ENCODE measurements at regions not wholly inside any gene's neighbourhood (a gene's known extent, or its start where the extent isn't known, plus 50 kb on each side); places are given as distances from the start of the nearest gene placed in this dataset.

- Histone ChIP-seq H3K4me1 (no peaks in the 10 kb centered on the region), H3K4me3 (no peak overlapping the region), H3K27ac (no peak overlapping the region), H3K9me3 (no peaks in the 10 kb centered on the region), H3K27me3 (no peaks in the 10 kb centered on the region), H3K36me3 (no peaks in the 10 kb centered on the region)
- no peak for DNase-seq
- TF ChIP-seq POLR2A (IDR thresholded peaks at IDR 0.05): no peak
- ATAC-seq: no peak
- WGBS (ENCODE audit: insufficient coverage, low coverage, low lambda C conversion rate, missing lambda C conversion rate): 46% methylated on average over 3 of the region's 3 CpGs
- intact Hi-C loops (cut with DNase I): no loop called here
Observed at GRCh38 chr13:88118952-88119351, 447.8 kb downstream of the SLITRK5 start.

- ATAC-seq: no peak
- intact Hi-C loops (cut with DNase I): no loop called here
Observed at GRCh38 chr13:88124142-88124541, 453.0 kb downstream of the SLITRK5 start.

GRCh38 chr13:88125055-88125454 lies 453.9 kb downstream of the SLITRK5 start:
- H3K9me3 ChIP-seq: no peaks in the 10 kb centered on the region
- DNase-seq (no peak), ATAC-seq (no peak)
- H3K36me3 ChIP-seq: no peaks in the 10 kb centered on the region
- TF ChIP-seq CTCF (IDR thresholded peaks at IDR 0.05) (no peak), POLR2A (IDR thresholded peaks at IDR 0.05) (no peak)
- H3K4me3 ChIP-seq: no peak overlapping the region
- intact Hi-C loops (cut with DNase I): no loop called here
- no peak overlapping the region for H3K27ac ChIP-seq
- H3K4me1 ChIP-seq: no peaks in the 10 kb centered on the region
- 34% methylated on average over 3 of the region's 3 CpGs for WGBS (ENCODE audit: insufficient coverage, low coverage, low lambda C conversion rate, missing lambda C conversion rate)
- no peaks in the 10 kb centered on the region for H3K27me3 ChIP-seq

More at GRCh38 chr13:88124142-88124541, 453.0 kb downstream of the SLITRK5 start:
- Histone ChIP-seq H3K27me3 (no peaks in the 10 kb centered on the region), H3K27ac (no peak overlapping the region), H3K9me3 (no peaks in the 10 kb centered on the region), H3K36me3 (no peaks in the 10 kb centered on the region), H3K4me3 (no peak overlapping the region), H3K4me1 (no peaks in the 10 kb centered on the region)
- TF ChIP-seq CTCF (IDR thresholded peaks at IDR 0.05) (no peak), POLR2A (IDR thresholded peaks at IDR 0.05) (no peak)
- no peak for DNase-seq

GRCh38 chr13:88136098-88136790 lies 465.1 kb downstream of the SLITRK5 start:
- peak in 2 of 4 donors; percentile 11 to 46 for ATAC-seq
- peak in 1 of 3 donors; percentile 40 for DNase-seq
- intact Hi-C loops (cut with DNase I): no loop called here
- WGBS (ENCODE audit: insufficient coverage, low coverage, low lambda C conversion rate, missing lambda C conversion rate): 80% methylated on average over 1 of the region's 27 CpGs
- Histone ChIP-seq H3K9me3 (no peaks in the 10 kb centered on the region), H3K4me3 (no peak overlapping the region), H3K27ac (no peak overlapping the region), H3K4me1 (no peaks in the 10 kb centered on the region), H3K27me3 (no peaks in the 10 kb centered on the region), H3K36me3 (no peaks in the 10 kb centered on the region)
- TF ChIP-seq CTCF (IDR thresholded peaks at IDR 0.05) (no peak), POLR2A (IDR thresholded peaks at IDR 0.05) (no peak)

- TF ChIP-seq POLR2A (IDR thresholded peaks at IDR 0.05): no peak
- Histone ChIP-seq H3K27ac (no peak overlapping the region), H3K4me1 (no peaks in the 10 kb centered on the region), H3K27me3 (no peaks in the 10 kb centered on the region), H3K36me3 (no peaks in the 10 kb centered on the region), H3K4me3 (no peak overlapping the region), H3K9me3 (no peaks in the 10 kb centered on the region)
- 12% methylated on average over 3 of the region's 3 CpGs for WGBS (ENCODE audit: insufficient coverage, low coverage, low lambda C conversion rate, missing lambda C conversion rate)
- ATAC-seq: peak in 3 of 4 donors; percentile 31 to 53 (median 46)
- intact Hi-C loops (cut with DNase I): no loop called here
- no peak for DNase-seq
Observed at GRCh38 chr13:88142653-88143052, 471.5 kb downstream of the SLITRK5 start.
